GM18873 (cell line): ENCODE measurements at regions not wholly inside any gene's neighbourhood (a gene's known extent, or its start where the extent isn't known, plus 50 kb on each side); places are given as distances from the start of the nearest gene placed in this dataset.

ENCODE experiments used
- ATAC-seq: cut with Tn5 transposase; IDR thresholded peaks from one replicate; pipeline ENCODE4 v1.9.1; 2021; ENCODE audit warnings: mild to moderate bottlenecking, moderate library complexity, moderate number of reproducible peaks; ENCODE audit not compliant: unreplicated experiment, low FRiP score

GRCh38 chr13:73972545-73972944 lies 161.7 kb downstream of the KLF12 start:
- ATAC-seq, result no peak

GRCh38 chr13:73971481-73971880 lies 162.7 kb downstream of the KLF12 start:
- ATAC-seq, result no peak

GRCh38 chr13:73970421-73971055 lies 163.7 kb downstream of the KLF12 start:
- ATAC-seq, result no peak

GRCh38 chr13:73967397-73968165 lies 166.6 kb downstream of the KLF12 start:
- peak; percentile 100 for ATAC-seq

DNA sequence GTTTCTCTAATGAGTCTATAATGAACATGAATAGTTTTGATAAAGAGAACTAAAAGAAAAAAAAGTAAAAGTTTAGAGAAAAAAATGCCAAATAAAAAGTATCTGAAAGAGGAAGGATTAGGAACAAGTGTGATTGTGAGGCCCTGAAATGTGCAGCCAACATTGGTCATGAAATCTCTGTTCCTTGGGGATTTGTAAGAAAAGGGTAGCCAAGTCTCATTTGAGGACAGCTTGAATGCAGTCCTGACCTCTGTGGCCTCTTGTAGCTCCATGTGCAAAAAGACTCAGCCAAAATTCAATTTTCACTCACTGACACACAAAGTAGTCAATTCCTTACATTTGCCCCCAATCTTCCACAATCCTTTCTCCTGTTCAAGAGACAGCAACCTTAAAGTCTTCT lies 167.9 kb downstream of the KLF12 start:
- ATAC-seq, result no peak

GRCh38 chr13:73962284-73962683 lies 171.9 kb downstream of the KLF12 start:
- ATAC-seq, result no peak

DNA sequence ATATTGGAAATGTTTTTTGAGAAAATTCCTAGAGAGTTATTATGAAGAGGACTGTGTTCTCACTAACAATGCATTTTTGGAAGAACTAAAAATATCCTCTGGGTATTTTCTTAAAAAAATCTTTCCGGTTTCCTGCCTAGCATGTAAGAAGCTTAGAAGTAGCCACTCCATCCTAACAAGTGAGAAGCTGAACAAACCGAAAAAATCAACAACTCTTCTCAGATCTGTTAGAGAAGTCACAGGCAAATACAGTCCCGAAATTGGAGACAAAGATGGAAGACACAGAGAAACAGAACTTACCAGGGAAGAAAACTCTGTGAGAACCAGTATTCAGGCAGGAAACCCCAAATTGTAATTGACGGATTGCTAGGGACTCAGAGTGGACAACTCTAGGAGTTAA lies 173.0 kb downstream of the KLF12 start:
- ATAC-seq, result no peak

GRCh38 chr13:73960474-73960873 lies 173.7 kb downstream of the KLF12 start:
- ATAC-seq, result peak; percentile 50

GRCh38 chr13:73958657-73959397 lies 175.4 kb downstream of the KLF12 start:
- no peak for ATAC-seq

- no peak for ATAC-seq
These were observed 176.3 kb downstream of the KLF12 start for GRCh38 chr13:73957889-73958288.

DNA sequence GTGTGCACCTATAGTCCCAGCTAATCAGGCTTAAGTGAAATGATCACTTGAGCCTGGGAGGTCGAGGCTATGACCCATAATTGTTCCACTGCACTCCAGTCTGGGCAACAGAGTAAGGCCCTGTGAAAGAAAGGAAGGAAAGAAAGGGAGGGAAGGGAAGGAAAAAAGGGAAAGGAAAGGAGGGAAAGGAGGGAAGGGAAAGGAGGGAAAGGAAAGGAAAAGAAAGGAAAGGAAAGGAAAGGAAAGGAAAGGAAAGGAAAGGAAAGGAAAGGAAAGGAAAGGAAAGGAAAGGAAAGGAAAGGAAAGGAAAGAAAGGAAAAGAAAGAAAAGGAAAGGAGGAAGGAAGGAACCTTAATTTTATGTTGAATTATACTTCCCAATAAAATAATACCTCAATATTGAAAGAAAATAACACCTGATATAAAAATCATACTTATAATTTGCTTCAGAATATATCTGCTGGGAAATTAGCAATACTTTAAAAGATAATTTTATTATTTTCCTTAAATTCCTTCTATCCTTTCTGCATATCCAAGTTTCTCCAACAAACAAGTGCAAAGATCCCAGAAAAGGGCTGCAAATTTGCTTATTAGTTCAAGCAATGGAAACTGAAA lies 177.3 kb downstream of the KLF12 start:
- no peak for ATAC-seq

DNA sequence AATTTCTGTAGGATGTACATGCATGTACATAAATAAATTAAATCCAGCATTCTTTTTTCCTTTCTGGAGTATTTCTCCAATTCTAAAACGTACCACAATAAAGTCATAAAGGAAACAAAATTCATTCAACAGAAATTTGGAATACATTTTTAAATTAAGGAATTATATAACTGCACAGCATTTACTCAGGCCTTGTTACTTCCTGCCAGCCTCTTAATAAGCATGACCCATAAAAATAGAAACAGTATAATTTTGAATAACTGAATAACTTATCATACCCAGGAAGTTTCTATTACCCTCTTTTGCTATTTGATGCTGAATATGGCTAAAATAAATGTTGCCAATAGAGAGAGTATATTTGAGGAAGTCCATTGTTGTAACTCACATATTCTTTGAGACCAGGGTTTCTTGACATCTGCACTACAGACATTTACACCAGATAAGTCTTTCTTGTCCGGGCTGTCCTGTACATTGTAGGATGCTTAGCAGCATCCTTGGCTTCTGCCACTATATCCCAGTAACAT lies 178.2 kb downstream of the KLF12 start:
- no peak for ATAC-seq

GRCh38 chr13:73954808-73955207 lies 179.4 kb downstream of the KLF12 start:
- ATAC-seq, result peak; percentile 64

GRCh38 chr13:73952648-73953047 lies 181.6 kb downstream of the KLF12 start:
- ATAC-seq, result no peak

DNA sequence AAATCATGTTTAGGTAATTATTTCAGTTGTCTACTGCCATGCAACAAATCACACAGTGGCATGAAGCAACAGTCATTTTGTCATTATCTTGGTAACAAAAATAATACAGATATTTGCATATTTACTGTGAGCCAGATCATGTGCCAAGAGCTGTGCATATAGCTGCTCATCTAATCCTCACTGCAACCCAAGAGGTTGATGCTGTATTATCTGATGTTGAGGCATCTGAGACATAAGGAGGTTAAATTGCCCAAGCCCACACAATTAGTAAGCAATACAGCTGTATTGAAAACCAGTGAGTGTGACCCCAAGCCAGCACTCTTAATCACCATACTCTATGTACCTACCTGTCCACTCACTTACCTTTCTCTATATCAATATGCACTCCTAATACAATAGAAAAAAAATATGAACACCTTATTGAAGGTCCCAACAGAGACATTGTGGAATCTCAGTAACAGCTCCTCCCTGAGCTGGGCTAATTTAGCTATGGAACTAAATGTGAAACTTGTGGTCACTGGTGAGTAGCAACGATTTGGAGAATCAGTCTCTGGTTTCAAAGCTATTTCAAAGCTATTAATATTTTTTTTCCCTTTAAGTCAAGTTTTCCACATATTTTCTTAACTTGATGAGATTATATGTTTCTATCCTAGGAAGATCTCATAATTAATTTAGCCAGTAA lies 185.2 kb downstream of the KLF12 start:
- no peak for ATAC-seq

GRCh38 chr13:73945871-73946270 lies 188.3 kb downstream of the KLF12 start:
- no peak for ATAC-seq

GRCh38 chr13:73945382-73945781 lies 188.8 kb downstream of the KLF12 start:
- no peak for ATAC-seq

DNA sequence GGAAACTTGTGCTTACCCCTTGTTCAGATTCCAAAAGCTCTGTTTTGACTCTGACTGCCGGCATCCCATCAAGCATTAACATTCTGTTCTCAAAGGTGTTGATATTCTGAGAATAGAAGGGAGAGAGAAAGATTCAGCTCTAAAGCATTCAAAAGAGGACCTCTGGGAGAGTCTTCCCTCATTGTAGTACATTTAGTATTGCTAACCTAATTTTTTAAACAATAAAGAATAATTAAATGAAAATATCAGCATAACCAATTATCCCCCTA lies 190.3 kb downstream of the KLF12 start:
- no peak for ATAC-seq

- ATAC-seq, result peak; percentile 95
These were observed 190.9 kb downstream of the KLF12 start for GRCh38 chr13:73943137-73943964.

- no peak for ATAC-seq
These were observed 192.5 kb downstream of the KLF12 start for GRCh38 chr13:73941752-73942151.
